ENCODE measurements at regions not wholly inside any gene's neighbourhood (a gene's known extent, or its start where the extent isn't known, plus 50 kb on each side); places are given as distances from the start of the nearest gene placed in this dataset.

DNA sequence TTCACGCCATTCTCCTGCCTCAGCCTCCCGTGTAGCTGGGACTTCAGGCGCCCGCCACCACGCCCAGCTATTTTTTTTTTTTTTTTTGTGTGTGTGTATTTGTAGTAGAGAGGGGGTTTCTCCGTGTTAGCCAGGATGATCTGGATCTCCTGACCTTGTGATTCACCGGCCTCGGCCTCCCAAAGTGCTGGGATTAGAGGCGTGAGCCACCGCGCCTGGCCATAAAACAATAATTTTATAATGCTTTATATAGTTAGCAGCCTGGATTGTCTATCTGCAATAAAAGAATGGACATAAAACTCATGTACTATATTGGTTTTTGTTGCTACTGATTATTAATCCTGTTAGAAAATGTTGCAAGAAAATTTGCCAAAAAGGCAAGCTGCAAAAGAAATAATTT, 195.9 kb upstream of the BANK1 start:
- TF ChIP-seq, protein P1, sequence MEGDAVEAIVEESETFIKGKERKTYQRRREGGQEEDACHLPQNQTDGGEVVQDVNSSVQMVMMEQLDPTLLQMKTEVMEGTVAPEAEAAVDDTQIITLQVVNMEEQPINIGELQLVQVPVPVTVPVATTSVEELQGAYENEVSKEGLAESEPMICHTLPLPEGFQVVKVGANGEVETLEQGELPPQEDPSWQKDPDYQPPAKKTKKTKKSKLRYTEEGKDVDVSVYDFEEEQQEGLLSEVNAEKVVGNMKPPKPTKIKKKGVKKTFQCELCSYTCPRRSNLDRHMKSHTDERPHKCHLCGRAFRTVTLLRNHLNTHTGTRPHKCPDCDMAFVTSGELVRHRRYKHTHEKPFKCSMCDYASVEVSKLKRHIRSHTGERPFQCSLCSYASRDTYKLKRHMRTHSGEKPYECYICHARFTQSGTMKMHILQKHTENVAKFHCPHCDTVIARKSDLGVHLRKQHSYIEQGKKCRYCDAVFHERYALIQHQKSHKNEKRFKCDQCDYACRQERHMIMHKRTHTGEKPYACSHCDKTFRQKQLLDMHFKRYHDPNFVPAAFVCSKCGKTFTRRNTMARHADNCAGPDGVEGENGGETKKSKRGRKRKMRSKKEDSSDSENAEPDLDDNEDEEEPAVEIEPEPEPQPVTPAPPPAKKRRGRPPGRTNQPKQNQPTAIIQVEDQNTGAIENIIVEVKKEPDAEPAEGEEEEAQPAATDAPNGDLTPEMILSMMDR (conservative IDR thresholded peaks at IDR 0.05; ENCODE audit: low read length): no peak
- no peak for TF ChIP-seq EZH2phosphoT487 (IDR thresholded peaks at IDR 0.05; ENCODE audit: borderline replicate concordance)

All from Loucy (cell line).